Activated T-cell treated with anti-CD3 and anti-CD28 coated beads, Interleukin-2, amount 50 U/mL, for 72 hours (primary cell): ENCODE measurements at regions not wholly inside any gene's neighbourhood (a gene's known extent, or its start where the extent isn't known, plus 50 kb on each side); places are given as distances from the start of the nearest gene placed in this dataset.

Experiments
- ATAC-seq, 2 donors: fragments of 150-1000 bp; cut with Tn5 transposase; replicated peaks in 1 of 2; 2 replicates each; pipeline ENCODE4 v1.10.0; 2021; ENCODE audit warnings: moderate library complexity in 2 of 2, mild to moderate bottlenecking in 1 of 2
- DNase-seq, 2 donors: peaks; one replicate each; pipeline ENCODE4 v3.0.0; 2021 to 2022; ENCODE audit warnings: mixed read lengths in 1 of 2
- H3K27ac Mint-ChIP-seq: one replicate; pipeline ENCODE4 v1.8.0; 2022; ENCODE audit warnings: mild to moderate bottlenecking, moderate library complexity, mixed read lengths
- H3K27me3 Mint-ChIP-seq: one replicate; pipeline ENCODE4 v1.8.0; 2022; ENCODE audit warnings: low read depth, mixed read lengths
- H3K36me3 Mint-ChIP-seq, 2 donors: one replicate each; pipeline ENCODE4 v1.8.0; 2022; ENCODE audit warnings: mixed read lengths in 2 of 2, mild to moderate bottlenecking in 1 of 2; ENCODE audit not compliant: insufficient read depth in 2 of 2
- H3K4me1 Mint-ChIP-seq: one replicate; pipeline ENCODE4 v1.8.0; 2022; ENCODE audit warnings: low read depth, mixed read lengths
- H3K4me3 Mint-ChIP-seq, 2 donors: one replicate each; pipeline ENCODE4 v1.8.0; 2022; ENCODE audit warnings: mild to moderate bottlenecking in 2 of 2, mixed read lengths in 2 of 2, moderate library complexity in 2 of 2
- H3K9me3 Mint-ChIP-seq, 2 donors: one replicate each; pipeline ENCODE4 v1.8.0; 2022; ENCODE audit warnings: mixed read lengths in 2 of 2

DNA sequence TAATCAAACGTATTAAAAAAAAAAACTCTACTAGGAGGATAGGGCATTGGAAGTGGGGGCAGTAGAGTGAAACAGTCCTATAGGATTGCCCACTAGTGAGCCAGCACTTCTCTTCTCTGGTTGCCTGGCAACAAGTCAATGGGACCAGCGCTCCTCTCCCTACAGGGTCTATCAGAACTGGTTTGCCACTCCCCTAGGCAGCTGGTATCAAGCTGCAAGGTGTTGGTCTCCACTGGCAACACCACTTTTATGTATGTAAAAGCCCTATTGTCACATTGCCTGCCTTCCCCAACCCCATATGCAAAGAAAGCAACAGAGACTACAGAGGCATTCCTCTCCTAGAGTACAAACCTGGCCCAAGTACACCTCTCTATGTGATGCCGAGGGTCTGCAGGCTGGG, 166.9 kb upstream of the MCHR2 start:
- H3K9me3 Mint-ChIP-seq, result peaks cover 0 to 5% of the 10 kb centered on the region in 2 donors
- DNase-seq, result no peak
- H3K4me3 Mint-ChIP-seq, result no peak overlapping the region
- peaks cover 6% of the 10 kb centered on the region for H3K27me3 Mint-ChIP-seq
- no peaks in the 10 kb centered on the region for H3K36me3 Mint-ChIP-seq
- H3K27ac Mint-ChIP-seq, result no peak overlapping the region
- ATAC-seq, result no peak
- no peaks in the 10 kb centered on the region for H3K4me1 Mint-ChIP-seq

DNA sequence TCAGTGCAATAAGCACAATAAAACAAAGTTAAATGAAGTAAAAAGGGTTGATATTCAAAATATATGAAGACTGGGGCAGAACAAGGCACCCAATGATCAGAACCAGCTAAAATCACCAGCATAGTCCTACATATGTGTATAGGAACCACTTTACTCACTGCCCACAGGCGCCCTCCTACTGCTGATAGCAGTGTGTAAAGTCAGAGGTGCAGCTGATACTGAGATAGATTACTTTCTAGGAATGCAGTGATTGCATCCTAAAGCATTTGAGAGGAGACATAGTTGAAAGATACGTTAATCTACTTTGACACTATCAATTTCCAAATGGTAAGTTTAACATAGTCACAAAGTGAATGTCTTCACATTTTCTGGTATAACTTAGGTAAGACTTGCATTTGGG, 161.1 kb upstream of the MCHR2 start:
- peaks cover 0 to 2% of the 10 kb centered on the region in 2 donors for H3K9me3 Mint-ChIP-seq
- no peaks in the 10 kb centered on the region for H3K4me1 Mint-ChIP-seq
- no peaks in the 10 kb centered on the region for H3K36me3 Mint-ChIP-seq
- ATAC-seq (no peak), DNase-seq (no peak)
- no peak overlapping the region for H3K27ac Mint-ChIP-seq
- H3K4me3 Mint-ChIP-seq, result no peak overlapping the region
- H3K27me3 Mint-ChIP-seq, result no peaks in the 10 kb centered on the region

DNA sequence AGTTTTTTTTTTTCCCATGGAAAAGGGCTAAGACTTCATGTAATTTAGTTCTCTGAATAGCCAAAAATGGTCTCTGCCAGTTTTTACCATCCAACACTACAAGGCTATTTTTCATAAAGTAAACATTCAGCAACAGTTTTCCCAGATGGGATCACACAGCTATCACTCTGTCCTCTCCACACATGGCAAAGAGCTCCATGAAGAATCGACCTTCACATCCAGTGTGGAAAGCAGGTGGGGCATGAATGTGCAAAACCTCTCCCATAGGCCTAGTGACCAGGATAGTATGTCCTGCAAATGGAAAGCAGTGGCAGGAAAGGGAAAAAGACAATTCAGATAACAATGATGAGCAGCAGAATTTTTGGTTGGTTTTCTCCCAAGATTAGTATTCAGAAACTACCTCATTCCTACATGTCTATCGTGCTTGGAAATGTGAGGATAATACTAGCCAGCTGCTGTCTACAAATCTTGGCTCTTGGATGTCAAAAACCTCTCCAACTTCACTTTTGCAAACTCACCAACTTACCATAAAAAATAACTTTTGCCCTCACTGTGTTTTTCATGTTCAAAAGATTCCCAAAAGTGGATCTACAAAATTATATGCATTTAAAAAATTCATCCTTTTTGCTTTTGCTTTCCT, 159.7 kb upstream of the MCHR2 start:
- no peaks in the 10 kb centered on the region for H3K36me3 Mint-ChIP-seq
- H3K4me3 Mint-ChIP-seq, result no peak overlapping the region
- H3K27me3 Mint-ChIP-seq, result no peaks in the 10 kb centered on the region
- H3K4me1 Mint-ChIP-seq, result no peaks in the 10 kb centered on the region
- DNase-seq (no peak), ATAC-seq (no peak)
- H3K27ac Mint-ChIP-seq, result no peak overlapping the region
- H3K9me3 Mint-ChIP-seq, result no peaks in the 10 kb centered on the region

DNA sequence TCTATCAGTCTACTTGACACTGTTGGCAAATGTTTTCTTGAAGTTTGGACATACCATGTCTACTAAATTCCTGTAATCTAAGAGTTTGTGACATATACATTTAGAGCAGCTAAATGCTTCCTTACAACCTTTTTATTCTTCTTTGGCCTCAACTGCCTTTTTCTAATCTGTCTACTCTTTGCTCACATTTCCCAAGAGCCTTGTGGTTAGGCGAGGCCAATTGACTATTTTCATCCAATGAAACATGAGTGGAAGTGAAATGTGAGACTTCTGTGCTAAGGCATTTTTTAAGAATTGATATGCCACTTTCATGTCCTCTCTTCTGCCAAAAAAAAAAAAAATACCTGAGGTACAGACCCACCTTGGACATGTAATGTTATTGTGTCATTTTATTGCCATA, 158.2 kb upstream of the MCHR2 start:
- no peak for ATAC-seq
- H3K27me3 Mint-ChIP-seq, result no peaks in the 10 kb centered on the region
- no peak overlapping the region for H3K4me3 Mint-ChIP-seq
- no peak for DNase-seq
- no peaks in the 10 kb centered on the region for H3K36me3 Mint-ChIP-seq
- H3K4me1 Mint-ChIP-seq, result no peaks in the 10 kb centered on the region
- no peaks in the 10 kb centered on the region for H3K9me3 Mint-ChIP-seq
- no peak overlapping the region for H3K27ac Mint-ChIP-seq

DNA sequence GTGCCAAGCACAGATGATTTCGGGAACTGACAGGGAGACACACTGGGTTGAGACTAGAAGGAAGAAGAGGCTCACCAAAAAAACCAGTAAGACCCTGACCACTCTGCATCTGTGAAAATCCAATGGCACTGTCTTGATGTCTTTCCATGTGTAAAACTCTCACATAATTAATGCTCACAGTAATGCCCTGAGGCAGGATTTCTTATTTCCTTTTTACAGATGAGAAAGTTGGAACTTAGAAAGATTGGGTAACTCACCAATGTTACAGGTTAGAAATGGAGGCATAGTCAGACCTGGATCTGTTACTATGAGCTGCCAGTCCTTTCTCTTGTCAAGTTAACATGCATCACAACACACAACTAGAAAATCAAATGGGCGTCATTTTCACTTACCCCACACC, 151.0 kb upstream of the MCHR2 start:
- ATAC-seq (no peak), DNase-seq (no peak)
- Mint-ChIP-seq H3K4me3 (no peak overlapping the region), H3K4me1 (no peaks in the 10 kb centered on the region), H3K27me3 (no peaks in the 10 kb centered on the region), H3K9me3 (peaks cover 0 to 2% of the 10 kb centered on the region in 2 donors), H3K36me3 (no peaks in the 10 kb centered on the region), H3K27ac (no peak overlapping the region)

- no peak for DNase-seq
These were observed 144.5 kb upstream of the MCHR2 start for GRCh38 chr6:100138346-100139022.

GRCh38 chr6:100137759-100138158, 143.7 kb upstream of the MCHR2 start:
- ATAC-seq (no peak), DNase-seq (no peak)
- Mint-ChIP-seq H3K36me3 (no peaks in the 10 kb centered on the region), H3K4me1 (no peaks in the 10 kb centered on the region), H3K9me3 (no peaks in the 10 kb centered on the region), H3K27me3 (no peaks in the 10 kb centered on the region), H3K4me3 (no peak overlapping the region), H3K27ac (no peak overlapping the region)

More at GRCh38 chr6:100138346-100139022, 144.5 kb upstream of the MCHR2 start:
- no peak overlapping the region for H3K27ac Mint-ChIP-seq
- no peaks in the 10 kb centered on the region for H3K36me3 Mint-ChIP-seq
- H3K4me1 Mint-ChIP-seq, result no peaks in the 10 kb centered on the region
- ATAC-seq, result no peak
- no peaks in the 10 kb centered on the region for H3K27me3 Mint-ChIP-seq
- H3K4me3 Mint-ChIP-seq, result no peak overlapping the region
- H3K9me3 Mint-ChIP-seq, result no peaks in the 10 kb centered on the region

DNA sequence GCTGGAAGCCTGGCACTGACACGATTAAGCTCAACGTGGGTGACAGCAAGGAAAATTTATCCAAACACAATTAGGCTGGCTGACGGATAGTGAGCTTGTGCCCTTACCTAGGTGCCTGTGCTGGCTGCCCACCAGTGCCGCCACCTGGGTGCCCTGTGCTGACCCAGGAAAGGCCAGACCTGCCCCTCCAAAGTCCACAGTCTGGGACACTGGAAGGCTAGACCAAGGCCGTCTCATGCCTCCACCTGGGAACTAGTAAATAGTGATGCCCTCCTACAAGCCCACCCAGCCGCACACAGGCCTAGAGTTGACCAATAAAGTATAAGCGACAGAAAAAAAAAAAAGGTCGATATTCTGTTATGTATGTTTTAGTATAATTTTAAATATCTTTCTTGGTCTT, 142.6 kb upstream of the MCHR2 start:
- peaks cover 1 to 2% of the 10 kb centered on the region in 2 donors for H3K9me3 Mint-ChIP-seq
- no peak overlapping the region for H3K27ac Mint-ChIP-seq
- no peak for ATAC-seq
- H3K4me3 Mint-ChIP-seq, result no peak overlapping the region
- H3K36me3 Mint-ChIP-seq, result peaks cover 0 to 1% of the 10 kb centered on the region in 2 donors
- no peaks in the 10 kb centered on the region for H3K4me1 Mint-ChIP-seq
- H3K27me3 Mint-ChIP-seq, result no peaks in the 10 kb centered on the region
- DNase-seq, result no peak

DNA sequence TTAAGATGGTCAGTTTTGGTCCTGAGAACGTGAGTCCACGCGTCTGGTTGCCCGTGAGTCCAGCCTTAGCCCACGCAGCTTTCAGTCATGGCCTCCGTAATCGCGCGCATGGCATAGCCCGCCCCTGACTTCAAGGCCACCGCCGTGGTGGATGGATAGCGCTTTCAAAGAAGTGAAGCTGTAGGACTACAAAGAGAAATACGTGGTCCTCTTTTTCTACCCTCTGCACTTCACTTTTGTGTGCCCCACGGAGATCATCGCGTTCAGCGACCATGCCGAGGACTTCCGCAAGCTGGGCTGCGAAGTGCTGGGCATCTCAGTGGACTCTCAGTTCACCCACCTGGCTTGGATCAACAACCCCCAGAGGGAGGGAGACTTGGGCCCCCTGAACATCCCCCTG, 142.0 kb upstream of the MCHR2 start:
- Mint-ChIP-seq H3K4me1 (no peaks in the 10 kb centered on the region), H3K27me3 (no peaks in the 10 kb centered on the region), H3K27ac (no peak overlapping the region), H3K4me3 (no peak overlapping the region), H3K9me3 (peaks cover 2 to 6% of the 10 kb centered on the region in 2 donors), H3K36me3 (peaks cover 0 to 1% of the 10 kb centered on the region in 2 donors)
- DNase-seq (no peak), ATAC-seq (no peak)

DNA sequence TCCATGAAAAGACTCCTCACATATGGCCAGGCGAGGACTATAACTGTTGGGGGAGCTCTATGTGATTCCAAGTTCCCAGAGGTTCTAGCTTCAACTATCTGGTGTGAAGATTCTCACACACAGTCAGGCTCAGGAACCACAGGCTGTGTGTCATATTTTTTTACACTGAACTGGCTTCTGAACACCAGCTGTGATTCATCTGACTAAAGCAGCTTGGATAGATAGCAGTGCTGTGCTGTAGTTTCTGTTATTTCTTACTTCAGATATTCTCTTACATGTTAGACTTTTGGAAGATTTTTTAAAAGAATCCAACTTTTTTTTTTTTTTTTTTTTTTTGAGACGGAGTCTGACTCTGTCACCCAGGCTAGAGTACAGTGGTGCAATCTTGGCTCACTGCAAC, 140.7 kb upstream of the MCHR2 start:
- ATAC-seq, result peak in 1 of 2 donors; percentile 75
- Mint-ChIP-seq H3K4me3 (no peak overlapping the region), H3K27ac (no peak overlapping the region), H3K27me3 (no peaks in the 10 kb centered on the region), H3K36me3 (peaks cover 0 to 1% of the 10 kb centered on the region in 2 donors), H3K9me3 (peaks cover 2 to 6% of the 10 kb centered on the region in 2 donors), H3K4me1 (no peaks in the 10 kb centered on the region)
- no peak for DNase-seq

- Mint-ChIP-seq H3K27me3 (no peaks in the 10 kb centered on the region), H3K9me3 (peaks cover 2 to 6% of the 10 kb centered on the region in 2 donors), H3K4me1 (no peaks in the 10 kb centered on the region), H3K4me3 (no peak overlapping the region), H3K27ac (no peak overlapping the region), H3K36me3 (peaks cover 0 to 1% of the 10 kb centered on the region in 2 donors)
- no peak for DNase-seq
- peak in 1 of 2 donors; percentile 25 for ATAC-seq
These were observed 140.3 kb upstream of the MCHR2 start for GRCh38 chr6:100134297-100134696.

GRCh38 chr6:100132005-100132404, 138.0 kb upstream of the MCHR2 start:
- peaks cover 2 to 6% of the 10 kb centered on the region in 2 donors for H3K9me3 Mint-ChIP-seq
- peak overlapping the region in 1 of 2 donors; percentile 27 for H3K4me3 Mint-ChIP-seq
- ATAC-seq, result peak; percentile 25 to 74
- no peak for DNase-seq
- H3K27ac Mint-ChIP-seq, result no peak overlapping the region
- H3K4me1 Mint-ChIP-seq, result peaks cover 6% of the 10 kb centered on the region
- no peaks in the 10 kb centered on the region for H3K27me3 Mint-ChIP-seq
- peaks cover 0 to 1% of the 10 kb centered on the region in 2 donors for H3K36me3 Mint-ChIP-seq

GRCh38 chr6:100130630-100131029, 136.6 kb upstream of the MCHR2 start:
- H3K4me1 Mint-ChIP-seq, result peaks cover 7% of the 10 kb centered on the region
- no peaks in the 10 kb centered on the region for H3K27me3 Mint-ChIP-seq
- H3K9me3 Mint-ChIP-seq, result peaks cover 2 to 6% of the 10 kb centered on the region in 2 donors
- no peak overlapping the region for H3K27ac Mint-ChIP-seq
- H3K36me3 Mint-ChIP-seq, result peaks cover 0 to 1% of the 10 kb centered on the region in 2 donors
- ATAC-seq, result no peak
- no peak overlapping the region for H3K4me3 Mint-ChIP-seq
- no peak for DNase-seq
